ENCODE measurements at regions not wholly inside any gene's neighbourhood (a gene's known extent, or its start where the extent isn't known, plus 50 kb on each side); places are given as distances from the start of the nearest gene placed in this dataset.

GRCh38 chr2:66174491-66174890, 260.4 kb upstream of the MEIS1 start:
- no peak for TF ChIP-seq POLR2A (IDR thresholded peaks at IDR 0.05)
- TF ChIP-seq CTCF (IDR thresholded peaks at IDR 0.05), result no peak
